HepG2 (cell line): ENCODE measurements at regions not wholly inside any gene's neighbourhood (a gene's known extent, or its start where the extent isn't known, plus 50 kb on each side); places are given as distances from the start of the nearest gene placed in this dataset.

Experiments used
- BHLHE40 ChIP-seq: IDR thresholded peaks from 2 replicates; pipeline ENCODE4 v1.6.1; 2011; ENCODE audit warnings: low read length, improper control_type of control experiment
- HCFC1 ChIP-seq: fragments of 150-350 bp; IDR thresholded peaks from 2 replicates; pipeline ENCODE4 v1.6.1; 2014; ENCODE audit warnings: low read depth, low read length
- JARID2 ChIP-seq: sonication (generic); formaldehyde crosslinking; IDR thresholded peaks from 2 replicates; pipeline ENCODE4 v1.8.1; 2023; ENCODE audit warnings: missing genetic modification reagents, inconsistent platforms; ENCODE audit not compliant: insufficient replicate concordance
- POLR2AphosphoS5 ChIP-seq: IDR thresholded peaks from 2 replicates; pipeline ENCODE4 v1.6.1; 2012; ENCODE audit warnings: low read depth, low read length
- PRDM4 ChIP-seq: sonication (generic); formaldehyde crosslinking; IDR thresholded peaks from 2 replicates; pipeline ENCODE4 v1.9.0; 2021; ENCODE audit warnings: missing genetic modification reagents, borderline replicate concordance
- SP1 ChIP-seq, 2 experiments: fragments of 450-650 bp in 1 of 2; sonication (generic) in 1 of 2; formaldehyde crosslinking in 1 of 2; IDR thresholded peaks; 2 replicates each; pipeline versions ENCODE4 v1.4.0 to v1.6.1; 2016 to 2020; ENCODE audit warnings: missing genetic modification reagents in 1 of 2
- ZNF260 ChIP-seq: sonication (generic); formaldehyde crosslinking; IDR thresholded peaks from 2 replicates; pipeline ENCODE4 v1.4.0; 2020; ENCODE audit warnings: missing genetic modification reagents, low read depth, mild to moderate bottlenecking, borderline replicate concordance
- ZNF609 ChIP-seq: sonication (generic); formaldehyde crosslinking; IDR thresholded peaks from 2 replicates; pipeline ENCODE4 v1.4.0; 2020; ENCODE audit warnings: mild to moderate bottlenecking, missing genetic modification reagents, borderline replicate concordance

- TF ChIP-seq ZNF260 (CRISPR knock-in tag) = no peak
- no peak for TF ChIP-seq POLR2AphosphoS5
- no peak for TF ChIP-seq JARID2
- TF ChIP-seq ZNF609 (CRISPR knock-in tag) = no peak
- TF ChIP-seq HCFC1 = no peak
- no peak for TF ChIP-seq SP1 (IDR thresholded peaks at IDR 0.05)
- TF ChIP-seq SP1 (CRISPR knock-in tag; IDR thresholded peaks at IDR 0.05) = no peak
- TF ChIP-seq BHLHE40 = no peak
- no peak for TF ChIP-seq PRDM4 (CRISPR knock-in tag)
Measured at GRCh38 chr4:136750897-136751296, 781.4 kb downstream of the PCDH18 start.
